Body of pancreas (tissue), 4 donors: ENCODE measurements at regions not wholly inside any gene's neighbourhood (a gene's known extent, or its start where the extent isn't known, plus 50 kb on each side); places are given as distances from the start of the nearest gene placed in this dataset.

Experiments
- ATAC-seq: fragments of 150-250 bp; one replicate; pipeline ENCODE4 v1.9.1; 2016
- DNase-seq, 4 donors: peaks; one replicate each; pipeline ENCODE4 v3.0.0-alpha.2; 2019
- H3K27ac ChIP-seq, 4 donors: fragments of 200-600 bp; sonication (generic); 1 replicate in 3 of 4; 2 replicates in 1 of 4; pipeline versions ENCODE4 v1.5.1 to v1.6.1; 2016 to 2019; ENCODE audit warnings: mild to moderate bottlenecking in 1 of 4, mixed read lengths in 1 of 4, moderate library complexity in 1 of 4
- H3K27me3 ChIP-seq, 2 donors: fragments of 200-600 bp; sonication (generic); one replicate each; pipeline ENCODE4 v1.6.0; 2016; ENCODE audit warnings: mild to moderate bottlenecking in 1 of 2
- H3K36me3 ChIP-seq, 2 donors: fragments of 200-600 bp; sonication (generic); replicated peaks in 1 of 2; 2 replicates each; pipeline ENCODE4 v1.5.1; 2016; ENCODE audit warnings: low read depth in 2 of 2; ENCODE audit not compliant: insufficient read depth in 1 of 2
- H3K4me1 ChIP-seq: fragments of 200-600 bp; sonication (generic); one replicate; pipeline ENCODE4 v1.6.0; 2016
- H3K4me3 ChIP-seq, 2 donors: fragments of 200-600 bp; sonication (generic); 1 replicate in 1 of 2; 2 replicates in 1 of 2; pipeline ENCODE4 v1.5.1; 2016 to 2019
- H3K9me3 ChIP-seq, 3 donors: fragments of 200-600 bp; sonication (generic); 1 replicate in 2 of 3; 2 replicates in 1 of 3; pipeline ENCODE4 v1.5.1; 2016
- POLR2A ChIP-seq, 3 donors: fragments of 450-650 bp; IDR thresholded peaks; one replicate each; pipeline ENCODE4 v1.6.1; 2016; ENCODE audit warnings: antibody characterized with exemption in 3 of 3, mild to moderate bottlenecking in 2 of 3
- WGBS, 2 donors: methylation state at CpG; one replicate each; pipeline ENCODE4 v1.1.5; 2017; 5-methylcytosine and 5-hydroxymethylcytosine counted together
- intact Hi-C: fragments of 100-400 bp; cut with DNase I; formaldehyde crosslinking; loops from one replicate; pipeline ENCODE4 v1.15.1; 2023
- TF ChIP-seq, protein P1 (sequence below), 7 experiments: fragments of 450-650 bp in 4 of 7; fragments of 200-600 bp in 3 of 7; sonication (generic) in 3 of 7; IDR thresholded peaks; one replicate each; pipeline ENCODE4 v1.5.1; 2016 to 2019; ENCODE audit warnings: antibody characterized with exemption in 7 of 7

DNA sequence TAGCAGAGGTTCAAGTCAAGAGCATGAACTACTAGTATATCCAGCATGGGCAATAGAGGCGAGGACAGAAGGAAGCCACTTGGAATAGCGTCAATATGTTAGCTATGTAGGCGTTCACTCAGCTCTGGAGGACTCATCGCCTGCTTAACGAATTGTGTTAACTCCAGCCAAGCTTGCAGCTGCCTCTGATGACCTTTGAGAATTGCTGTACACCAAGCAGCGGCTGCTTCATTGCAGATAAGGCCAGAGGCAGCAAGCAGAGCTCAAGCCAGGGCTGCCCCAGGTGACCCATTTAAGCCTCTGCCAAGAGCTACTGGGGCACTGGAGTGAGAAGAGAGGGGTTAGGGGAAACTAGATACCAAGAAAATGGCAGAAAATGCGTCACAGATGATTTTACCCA, 160.2 kb upstream of the IGFBP7 start:
- H3K27ac ChIP-seq, result no peak overlapping the region
- no peak for TF ChIP-seq POLR2A (IDR thresholded peaks at IDR 0.05)
- TF ChIP-seq, protein P1, sequence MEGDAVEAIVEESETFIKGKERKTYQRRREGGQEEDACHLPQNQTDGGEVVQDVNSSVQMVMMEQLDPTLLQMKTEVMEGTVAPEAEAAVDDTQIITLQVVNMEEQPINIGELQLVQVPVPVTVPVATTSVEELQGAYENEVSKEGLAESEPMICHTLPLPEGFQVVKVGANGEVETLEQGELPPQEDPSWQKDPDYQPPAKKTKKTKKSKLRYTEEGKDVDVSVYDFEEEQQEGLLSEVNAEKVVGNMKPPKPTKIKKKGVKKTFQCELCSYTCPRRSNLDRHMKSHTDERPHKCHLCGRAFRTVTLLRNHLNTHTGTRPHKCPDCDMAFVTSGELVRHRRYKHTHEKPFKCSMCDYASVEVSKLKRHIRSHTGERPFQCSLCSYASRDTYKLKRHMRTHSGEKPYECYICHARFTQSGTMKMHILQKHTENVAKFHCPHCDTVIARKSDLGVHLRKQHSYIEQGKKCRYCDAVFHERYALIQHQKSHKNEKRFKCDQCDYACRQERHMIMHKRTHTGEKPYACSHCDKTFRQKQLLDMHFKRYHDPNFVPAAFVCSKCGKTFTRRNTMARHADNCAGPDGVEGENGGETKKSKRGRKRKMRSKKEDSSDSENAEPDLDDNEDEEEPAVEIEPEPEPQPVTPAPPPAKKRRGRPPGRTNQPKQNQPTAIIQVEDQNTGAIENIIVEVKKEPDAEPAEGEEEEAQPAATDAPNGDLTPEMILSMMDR (IDR thresholded peaks at IDR 0.05), result no peak
- peak in 1 of 4 donors; percentile 11 for DNase-seq
- H3K27me3 ChIP-seq, result no peaks in the 10 kb centered on the region
- WGBS, 2 donors, result 39 to 47% methylated on average over 7 of the region's 7 CpGs
- no peak for ATAC-seq
- H3K36me3 ChIP-seq, result no peaks in the 10 kb centered on the region
- H3K9me3 ChIP-seq, result no peaks in the 10 kb centered on the region
- H3K4me1 ChIP-seq, result no peaks in the 10 kb centered on the region
- intact Hi-C loops, result no loop called here
- no peak overlapping the region for H3K4me3 ChIP-seq

DNA sequence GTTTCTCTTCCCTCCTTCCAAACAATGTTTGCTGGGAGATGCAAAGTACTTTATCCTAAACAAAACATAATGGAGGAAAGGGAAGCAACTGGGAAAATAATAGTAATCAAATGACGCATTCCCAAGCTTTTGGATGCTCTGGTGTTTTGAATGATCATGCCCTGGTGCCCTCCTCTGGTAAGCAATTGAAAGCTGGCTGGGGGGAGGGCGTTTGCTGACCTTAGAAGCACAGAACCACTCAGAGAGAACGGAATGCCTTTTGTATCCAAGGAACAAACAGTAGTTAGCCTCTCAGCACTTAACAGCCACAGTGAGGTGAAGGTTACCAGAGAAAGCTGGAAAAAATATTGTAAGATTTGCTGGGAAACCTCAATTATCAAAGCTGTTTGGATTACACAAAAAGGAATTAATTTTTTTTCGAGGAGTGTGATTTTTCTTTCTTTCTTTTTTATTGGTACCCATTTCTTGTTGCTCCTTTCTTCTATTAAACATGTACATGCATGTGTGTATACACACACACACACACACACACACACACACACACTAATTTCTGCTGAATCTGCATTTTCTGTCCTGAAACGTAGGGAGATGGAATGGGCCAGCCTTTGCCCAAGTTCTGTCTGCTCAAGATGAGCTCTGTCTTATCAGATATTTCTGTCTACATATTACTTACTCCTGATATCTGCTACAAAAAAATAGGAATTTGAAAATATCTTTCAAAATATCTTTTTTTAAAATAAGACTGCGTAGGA, 155.8 kb upstream of the IGFBP7 start:
- intact Hi-C loops, result no loop called here
- Histone ChIP-seq H3K36me3 (no peaks in the 10 kb centered on the region), H3K27ac (no peak overlapping the region), H3K4me3 (no peak overlapping the region), H3K27me3 (no peaks in the 10 kb centered on the region), H3K4me1 (no peaks in the 10 kb centered on the region), H3K9me3 (no peaks in the 10 kb centered on the region)
- ATAC-seq (no peak), DNase-seq (no peak)
- WGBS, 2 donors, result 39 to 40% methylated on average over 6 of the region's 6 CpGs
- TF ChIP-seq, protein P1 (IDR thresholded peaks at IDR 0.05), result no peak
- no peak for TF ChIP-seq POLR2A (IDR thresholded peaks at IDR 0.05)

DNA sequence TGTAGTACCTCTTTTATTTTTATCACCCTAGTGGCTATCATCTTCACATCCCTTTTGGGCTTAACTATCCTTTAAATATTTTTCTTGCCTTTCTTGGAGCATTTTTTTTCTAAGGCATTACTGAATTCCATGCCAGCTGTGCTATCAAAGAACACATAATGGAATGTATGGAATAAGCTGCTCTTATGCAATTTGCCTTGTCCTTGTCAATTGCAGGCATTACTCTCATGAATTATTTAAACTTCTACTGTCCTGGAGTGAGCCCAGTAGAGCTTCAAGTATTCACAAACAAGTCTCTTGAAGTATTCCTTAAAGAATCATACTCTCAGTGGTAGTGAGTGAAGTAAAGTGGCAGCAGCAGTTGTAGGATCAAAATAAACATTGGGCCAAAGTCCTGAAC, 144.6 kb upstream of the IGFBP7 start:
- Histone ChIP-seq H3K36me3 (no peaks in the 10 kb centered on the region), H3K4me3 (no peak overlapping the region), H3K27ac (no peak overlapping the region), H3K9me3 (no peaks in the 10 kb centered on the region), H3K27me3 (no peaks in the 10 kb centered on the region), H3K4me1 (no peaks in the 10 kb centered on the region)
- TF ChIP-seq, protein P1 (IDR thresholded peaks at IDR 0.05), result no peak
- TF ChIP-seq POLR2A (IDR thresholded peaks at IDR 0.05), result no peak
- no peak for ATAC-seq
- intact Hi-C loops, result no loop called here
- no peak for DNase-seq

DNA sequence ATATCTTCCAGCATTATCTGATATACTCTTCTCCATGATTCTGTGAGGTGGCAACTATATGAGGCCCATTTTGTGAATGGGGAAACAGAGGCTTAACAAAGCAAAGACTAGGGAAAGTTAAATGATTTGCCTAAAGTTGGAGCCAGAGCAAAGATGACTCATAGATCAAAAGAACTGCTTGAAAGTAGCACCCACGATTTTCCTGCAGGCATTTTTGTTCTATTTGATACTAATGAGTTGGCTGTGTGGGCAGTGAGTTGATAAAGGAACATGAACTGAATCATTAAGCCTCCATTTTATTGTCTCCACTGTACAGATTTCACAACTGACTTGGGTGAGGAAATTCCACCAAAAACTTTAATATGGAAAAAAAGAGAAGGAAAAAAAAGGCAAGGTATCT, 138.9 kb upstream of the IGFBP7 start:
- intact Hi-C loops, result no loop called here
- Histone ChIP-seq H3K4me1 (no peaks in the 10 kb centered on the region), H3K4me3 (no peak overlapping the region), H3K27me3 (no peaks in the 10 kb centered on the region), H3K9me3 (no peaks in the 10 kb centered on the region), H3K27ac (no peak overlapping the region), H3K36me3 (no peaks in the 10 kb centered on the region)
- no peak for TF ChIP-seq POLR2A (IDR thresholded peaks at IDR 0.05)
- TF ChIP-seq, protein P1 (IDR thresholded peaks at IDR 0.05), result no peak
- WGBS, 2 donors, result 0 to 5% methylated on average over 1 of the region's 1 CpG
- ATAC-seq (no peak), DNase-seq (no peak)

DNA sequence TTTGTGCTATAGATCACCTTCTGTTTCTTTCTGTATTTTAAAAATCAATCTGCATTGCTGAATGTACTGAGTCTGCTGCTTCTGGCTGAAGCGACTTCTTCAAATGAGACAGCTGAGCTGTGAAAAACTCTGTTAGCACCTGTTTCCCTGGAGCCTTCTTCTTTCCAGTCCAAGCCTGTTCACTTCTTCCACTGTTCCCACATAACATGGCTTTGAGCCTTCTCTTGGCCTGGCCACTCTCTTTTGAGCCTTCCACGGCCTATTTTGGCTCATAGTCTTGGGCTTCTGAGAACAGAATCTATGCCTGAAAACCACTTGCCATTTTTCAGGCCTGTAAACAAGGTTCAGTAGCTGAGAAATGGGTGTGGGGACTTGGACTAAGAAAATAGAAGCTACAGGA, 132.9 kb upstream of the IGFBP7 start:
- Histone ChIP-seq H3K27ac (no peak overlapping the region), H3K27me3 (no peaks in the 10 kb centered on the region), H3K4me3 (no peak overlapping the region), H3K36me3 (no peaks in the 10 kb centered on the region), H3K9me3 (no peaks in the 10 kb centered on the region), H3K4me1 (no peaks in the 10 kb centered on the region)
- TF ChIP-seq, protein P1 (IDR thresholded peaks at IDR 0.05), result no peak
- TF ChIP-seq POLR2A (IDR thresholded peaks at IDR 0.05), result no peak
- DNase-seq, result no peak
- 81 to 90% methylated on average over 2 of the region's 2 CpGs for WGBS, 2 donors
- intact Hi-C loops, result no loop called here
- ATAC-seq, result no peak
